ENCODE measurements at regions not wholly inside any gene's neighbourhood (a gene's known extent, or its start where the extent isn't known, plus 50 kb on each side); places are given as distances from the start of the nearest gene placed in this dataset.
A peak's percentile ranks its signal among the peaks of the same experiment; 100 is the strongest.
"Not testable (repeated sequence)": the region's sequence is repeated elsewhere in the genome, so short reads cannot be mapped to it uniquely, and the experiment has no call there.

DNA sequence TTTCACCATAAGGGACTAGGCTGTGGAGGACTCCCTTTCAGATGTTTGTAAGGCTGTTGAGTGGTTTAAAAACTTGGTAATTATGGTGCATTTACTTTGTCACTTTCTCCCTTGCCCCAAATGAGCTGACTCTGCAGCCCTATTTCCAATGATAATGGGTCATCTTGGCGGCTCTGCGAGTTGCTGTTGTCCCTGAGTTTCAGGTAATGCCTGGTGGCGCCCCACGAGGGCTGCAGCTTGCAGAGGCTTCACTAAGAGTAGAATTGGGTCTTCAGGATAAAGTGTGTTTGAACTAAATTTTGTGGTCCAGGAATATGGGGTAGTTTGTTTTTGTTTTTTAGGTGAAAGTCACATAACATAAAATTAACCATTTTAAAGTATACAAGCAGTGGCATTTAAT is 450.1 kb upstream of the CFAP20DC start:
- no peak for DNase-seq (ENCODE audit: low spot score)

DNA sequence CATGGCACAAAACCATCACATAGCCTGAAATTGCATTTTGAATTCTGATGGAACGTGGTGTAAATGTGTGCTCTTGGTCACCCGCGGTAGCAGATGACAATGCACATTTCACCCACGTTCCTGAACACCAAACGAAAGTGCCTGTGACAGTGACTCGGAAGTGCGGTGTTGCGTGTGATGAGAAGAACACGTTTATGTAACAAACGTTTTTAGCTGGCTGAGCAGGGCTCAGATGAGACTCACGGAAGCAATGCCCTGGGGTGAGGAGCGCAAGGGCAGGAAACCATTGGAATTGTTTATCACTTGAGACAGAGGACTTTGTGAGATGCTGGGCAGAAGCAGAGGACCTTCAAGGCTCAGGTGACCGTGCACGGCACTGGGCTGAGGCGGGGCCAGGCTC is 449.2 kb upstream of the CFAP20DC start:
- DNase-seq (ENCODE audit: low spot score): no peak

DNA sequence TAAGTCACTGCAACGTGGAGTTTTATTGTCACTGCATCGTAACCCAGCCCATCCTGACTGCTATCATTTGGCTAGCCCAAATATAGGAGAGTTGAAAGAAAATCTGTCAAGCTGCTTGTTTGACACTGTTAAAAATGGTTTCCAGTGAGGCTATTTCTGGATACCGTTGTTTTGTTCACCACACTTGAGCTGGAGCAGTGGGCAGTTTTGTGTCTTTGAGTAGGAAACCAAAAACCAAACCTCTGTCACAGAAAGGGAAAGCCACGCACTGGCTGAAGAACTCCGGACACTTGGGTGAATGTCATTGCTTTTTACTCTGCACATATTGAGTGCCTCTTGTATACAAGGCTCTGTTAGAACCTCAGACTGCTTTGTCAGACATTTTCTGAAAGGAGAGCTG is 446.4 kb upstream of the CFAP20DC start:
- no peak for DNase-seq (ENCODE audit: low spot score)

DNA sequence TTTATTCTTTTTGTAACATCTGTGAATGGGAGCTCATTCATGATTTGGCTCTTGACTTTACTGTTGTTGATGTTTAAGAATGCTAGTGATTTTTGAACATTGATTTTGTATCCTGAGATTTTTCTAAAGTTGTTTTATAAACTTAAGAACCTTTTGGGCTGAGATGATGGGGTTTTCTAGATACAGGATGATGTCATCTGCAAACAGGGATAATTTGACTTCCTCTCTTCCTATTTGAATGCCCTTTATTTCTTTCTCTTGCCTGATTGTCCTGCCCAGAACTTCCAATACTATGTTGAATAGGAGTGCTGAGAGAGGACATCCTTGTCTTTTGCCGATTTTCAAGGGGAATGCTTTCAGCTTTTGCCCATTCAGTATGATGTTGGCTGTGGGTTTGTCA is 445.1 kb upstream of the CFAP20DC start:
- not testable (repeated sequence) for DNase-seq (ENCODE audit: low spot score)

DNA sequence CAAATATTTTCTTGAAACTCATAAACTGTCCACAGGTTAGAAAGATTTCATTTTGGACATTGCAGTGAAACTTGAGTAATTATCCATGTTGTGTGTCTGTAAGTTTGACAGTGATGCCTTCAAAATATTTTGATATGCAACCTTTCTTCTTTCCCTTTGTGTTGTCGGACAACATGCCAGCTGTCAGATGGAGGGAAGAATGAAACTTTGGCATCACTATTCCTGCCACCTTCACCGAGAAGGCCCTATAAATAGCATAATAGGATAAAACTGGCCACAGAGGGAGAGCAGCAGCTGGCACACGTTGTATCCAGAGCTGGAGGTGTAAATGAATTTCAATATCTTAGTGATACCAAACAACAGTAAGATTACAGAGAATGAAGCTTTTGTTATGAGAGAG is 436.7 kb upstream of the CFAP20DC start:
- no peak for DNase-seq (ENCODE audit: low spot score)

DNA sequence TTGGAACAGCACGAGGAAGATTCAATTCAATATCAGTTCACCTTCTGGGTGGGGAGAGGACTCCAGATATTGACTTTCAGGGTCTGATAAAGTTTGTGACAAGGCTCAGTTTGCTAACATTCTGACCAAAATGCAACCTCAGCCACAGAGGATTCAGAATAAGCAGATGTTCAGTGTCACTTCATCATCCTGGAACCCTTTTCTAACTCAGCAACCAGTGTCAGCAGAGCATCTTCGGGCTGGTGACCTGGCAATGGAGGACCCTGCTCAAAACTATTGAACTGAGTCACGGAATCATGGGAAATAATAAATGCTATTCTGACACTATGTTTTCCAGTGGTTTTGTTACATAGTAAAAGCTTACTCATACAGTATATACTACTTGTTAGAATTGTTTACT is 433.4 kb upstream of the CFAP20DC start:
- no peak for DNase-seq (ENCODE audit: low spot score)

DNA sequence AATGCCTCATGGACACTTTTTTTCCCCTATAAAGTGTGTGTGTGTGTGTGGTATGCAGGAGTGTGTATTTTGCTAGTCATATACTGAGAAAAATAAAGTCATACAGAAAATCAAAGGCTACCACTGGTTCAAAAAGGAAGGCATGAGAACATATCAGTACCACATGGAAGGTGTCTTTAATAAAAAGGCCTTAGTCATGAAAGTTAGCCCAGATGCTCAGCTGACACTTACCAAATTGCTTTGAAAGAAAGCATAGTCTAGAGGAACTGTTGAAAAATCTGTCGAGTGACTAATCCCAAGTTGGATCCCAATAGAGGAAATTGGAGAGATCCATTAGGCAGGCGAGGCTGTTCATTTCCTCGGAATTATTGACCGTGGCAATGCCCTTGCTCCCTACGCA is 432.9 kb upstream of the CFAP20DC start:
- DNase-seq (ENCODE audit: low spot score): no peak

DNA sequence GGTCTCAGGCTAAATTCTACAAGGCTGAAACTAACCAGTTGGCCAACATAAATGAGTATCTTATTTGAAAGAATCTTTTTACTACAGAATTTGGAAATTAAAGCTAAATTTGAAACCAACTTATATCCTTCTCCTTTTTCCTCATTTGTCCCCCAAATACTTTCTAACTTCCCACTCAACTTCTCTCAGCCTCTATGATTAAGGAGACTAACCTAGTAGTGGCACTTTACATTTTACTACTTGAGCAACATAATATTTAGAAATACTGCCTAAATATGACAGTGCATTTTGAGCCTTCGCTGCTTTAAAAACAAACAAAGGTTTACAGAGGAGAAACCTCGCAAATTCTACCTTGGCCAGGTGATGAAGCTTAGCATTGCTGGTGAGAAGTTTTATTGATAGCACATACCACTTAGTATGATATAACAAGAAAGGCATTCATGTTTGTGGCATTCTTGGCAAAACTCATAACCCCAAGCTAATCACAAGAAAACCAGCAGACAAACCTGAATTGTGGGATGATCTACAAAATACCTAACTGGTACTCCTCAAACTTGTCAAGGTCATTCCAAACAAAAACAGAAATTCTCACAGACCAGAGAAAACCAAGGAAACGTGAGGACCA is 432.1 kb upstream of the CFAP20DC start:
- no peak for DNase-seq (ENCODE audit: low spot score)

DNA sequence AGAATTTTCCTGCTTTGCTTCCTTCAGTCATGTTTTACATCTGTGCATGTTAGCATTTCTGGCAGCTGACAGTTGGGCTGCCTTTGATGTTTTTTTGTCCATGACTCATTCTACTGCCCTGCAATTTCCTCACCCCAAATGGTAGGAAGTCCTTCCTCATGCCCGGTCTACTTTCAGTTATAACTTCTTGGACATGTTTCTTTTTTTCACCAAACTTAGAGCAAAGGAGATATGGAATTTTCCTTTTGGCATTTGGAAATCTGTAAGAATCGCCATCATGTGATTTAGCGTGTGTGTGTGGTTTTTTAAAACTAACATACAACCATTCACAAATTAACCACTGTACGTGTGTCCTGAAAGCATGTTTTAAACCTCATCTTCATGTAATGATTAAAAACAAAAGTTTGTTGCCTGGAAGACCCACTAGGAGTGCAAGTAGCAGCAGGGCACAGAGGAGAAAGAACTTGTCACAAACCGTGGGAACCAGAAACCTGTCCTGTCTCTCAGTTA is 430.7 kb upstream of the CFAP20DC start:
- peak; percentile 39 for DNase-seq (ENCODE audit: low spot score)

DNA sequence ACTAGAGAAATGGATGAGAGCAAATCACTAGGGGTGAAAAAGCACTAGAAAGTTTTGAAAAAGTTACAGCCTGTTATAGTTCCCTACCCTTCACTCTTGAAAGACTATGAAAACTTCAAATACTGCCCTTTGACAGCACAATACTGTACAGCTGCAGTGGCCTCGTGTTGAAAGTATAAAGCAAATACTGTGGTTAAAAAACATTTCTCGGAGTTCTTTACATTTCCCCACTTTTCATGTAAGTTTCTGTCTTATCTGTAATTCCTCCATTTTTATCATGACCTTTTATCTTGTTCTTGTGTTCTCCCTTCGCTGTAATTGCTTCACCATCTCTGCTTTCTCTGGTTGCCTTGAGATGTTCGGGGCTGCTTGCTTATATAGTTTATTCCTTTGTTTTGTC is 423.8 kb upstream of the CFAP20DC start:
- DNase-seq (ENCODE audit: low spot score): no peak

DNA sequence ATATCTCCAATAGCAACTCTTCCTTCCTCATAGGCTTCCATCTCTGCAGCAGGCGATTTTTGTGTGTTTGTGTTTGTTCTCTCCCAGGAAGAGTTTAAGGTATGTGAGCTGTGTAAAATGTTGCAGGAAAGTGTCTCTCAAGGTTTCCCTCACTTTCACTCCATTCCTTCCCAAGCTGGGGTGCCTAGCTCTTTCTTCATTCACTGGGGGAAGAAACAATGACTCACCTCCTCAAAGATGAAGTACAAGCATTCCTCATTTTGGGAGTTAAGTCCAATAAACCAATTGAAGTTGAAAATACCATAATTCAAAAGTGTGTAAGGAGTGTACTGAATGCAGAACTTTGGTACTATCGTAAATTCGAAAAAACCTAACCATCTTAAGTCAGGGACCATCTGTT is 422.7 kb upstream of the CFAP20DC start:
- DNase-seq (ENCODE audit: low spot score): no peak

DNA sequence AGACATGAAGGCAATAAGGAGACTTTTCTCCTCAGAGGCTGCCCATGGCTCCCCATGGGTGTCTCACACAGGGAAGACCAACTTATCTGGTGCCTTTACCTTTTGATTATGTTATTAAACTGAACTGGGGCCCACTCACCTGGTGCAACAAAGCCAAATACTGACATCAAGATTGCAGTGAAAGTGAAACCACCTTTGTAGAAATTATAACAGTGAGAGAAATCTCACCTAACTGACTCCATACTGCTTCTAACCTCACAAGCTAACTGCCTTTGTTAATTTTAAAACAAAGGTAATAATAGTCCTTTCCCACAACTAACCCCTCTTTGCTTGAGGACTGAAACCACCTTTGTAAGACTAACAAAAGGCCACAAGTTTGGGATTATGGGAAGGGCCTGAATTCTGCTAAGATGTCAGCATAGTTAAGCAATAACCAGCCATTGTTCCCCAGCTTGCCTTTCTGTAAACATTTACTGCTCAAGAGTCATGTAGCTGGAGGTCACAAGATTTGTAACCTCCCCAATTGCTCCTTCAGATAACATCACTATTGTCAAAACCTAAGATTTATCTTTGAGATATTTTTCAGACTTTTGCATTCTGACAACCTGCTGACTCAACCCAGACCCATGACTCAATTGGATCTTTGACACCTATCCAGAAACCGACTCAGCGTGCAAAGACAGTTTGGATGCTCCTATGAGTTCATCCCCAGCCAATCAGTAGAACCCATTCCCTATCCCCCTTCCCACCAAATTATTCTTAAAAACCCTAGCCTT is 420.3 kb upstream of the CFAP20DC start:
- no peak for DNase-seq (ENCODE audit: low spot score)

DNA sequence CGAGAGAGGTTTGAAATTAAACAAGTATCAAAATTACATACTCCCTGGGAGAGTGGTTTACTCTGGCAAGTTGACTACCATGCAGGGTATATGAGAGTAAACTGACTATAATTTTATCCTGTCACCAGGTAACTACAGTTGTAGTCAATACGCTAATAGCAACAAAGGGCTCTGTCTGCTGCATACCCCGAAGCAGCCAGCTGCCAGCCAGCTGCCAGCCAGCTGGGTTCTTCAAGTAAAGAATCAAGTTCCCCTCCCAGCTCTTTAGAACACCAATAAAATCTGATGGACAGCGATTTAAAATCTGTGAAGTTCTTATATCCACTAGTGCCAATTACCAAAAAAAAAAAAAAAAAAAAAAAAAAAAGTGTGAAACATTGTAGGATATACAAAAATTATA is 417.7 kb upstream of the CFAP20DC start:
- DNase-seq (ENCODE audit: low spot score): no peak

DNA sequence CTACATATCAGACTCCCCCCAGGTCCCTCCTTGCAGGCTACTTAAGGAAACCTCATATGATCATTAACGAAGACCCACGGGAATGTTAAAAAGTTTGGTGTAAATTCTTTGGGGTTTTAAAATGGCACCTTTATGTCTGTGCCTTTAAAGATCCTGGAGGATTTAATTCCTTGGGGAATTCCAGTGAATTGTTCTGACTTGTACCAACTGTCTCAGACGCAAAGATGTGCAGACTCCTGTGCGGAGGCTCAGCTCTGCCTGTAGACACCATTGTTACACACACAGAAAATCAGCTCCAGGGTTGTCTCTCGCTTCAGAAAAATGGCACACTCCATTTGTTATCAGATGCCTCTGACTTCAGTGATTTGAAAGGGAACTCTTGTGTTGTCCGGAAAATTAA is 414.4 kb upstream of the CFAP20DC start:
- DNase-seq (ENCODE audit: low spot score): no peak

DNA sequence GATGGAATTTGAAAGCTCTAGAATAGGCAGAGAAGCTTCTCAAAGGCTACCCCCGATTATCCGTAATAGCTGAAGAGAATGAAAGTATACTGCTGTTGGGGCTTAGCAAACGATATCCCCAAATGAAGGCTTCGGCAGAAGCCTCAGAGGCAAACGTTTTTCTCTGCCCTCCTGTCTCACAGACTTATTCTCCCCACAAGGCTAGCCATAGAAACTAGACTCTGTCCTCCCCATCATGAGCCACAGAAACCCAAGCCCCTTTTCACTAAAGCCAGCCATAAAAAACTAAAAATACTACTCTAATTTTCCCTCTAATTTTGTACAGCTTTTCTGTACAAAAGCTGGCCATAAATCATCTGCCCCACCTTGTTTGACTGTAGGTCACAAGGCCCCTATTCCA is 413.4 kb upstream of the CFAP20DC start:
- no peak for DNase-seq (ENCODE audit: low spot score)

DNA sequence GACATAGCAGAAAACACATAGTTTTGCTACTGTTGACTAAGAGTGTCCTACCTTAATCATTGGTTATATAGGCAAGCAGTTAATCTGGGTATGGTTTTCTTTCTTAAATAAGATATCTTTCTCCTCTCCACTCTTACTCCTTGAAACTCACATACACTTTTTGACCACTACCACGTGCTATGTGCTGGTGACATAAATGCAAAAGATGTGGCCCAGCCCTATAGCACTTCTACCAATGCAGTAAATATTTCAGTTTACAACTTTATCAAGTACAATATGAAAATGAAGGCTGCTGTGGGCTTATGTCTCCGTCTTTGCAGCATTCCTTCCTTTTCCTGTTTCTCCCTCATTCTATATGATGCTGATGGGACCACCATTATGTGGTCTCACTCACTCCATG is 410.2 kb upstream of the CFAP20DC start:
- no peak for DNase-seq (ENCODE audit: low spot score)

DNA sequence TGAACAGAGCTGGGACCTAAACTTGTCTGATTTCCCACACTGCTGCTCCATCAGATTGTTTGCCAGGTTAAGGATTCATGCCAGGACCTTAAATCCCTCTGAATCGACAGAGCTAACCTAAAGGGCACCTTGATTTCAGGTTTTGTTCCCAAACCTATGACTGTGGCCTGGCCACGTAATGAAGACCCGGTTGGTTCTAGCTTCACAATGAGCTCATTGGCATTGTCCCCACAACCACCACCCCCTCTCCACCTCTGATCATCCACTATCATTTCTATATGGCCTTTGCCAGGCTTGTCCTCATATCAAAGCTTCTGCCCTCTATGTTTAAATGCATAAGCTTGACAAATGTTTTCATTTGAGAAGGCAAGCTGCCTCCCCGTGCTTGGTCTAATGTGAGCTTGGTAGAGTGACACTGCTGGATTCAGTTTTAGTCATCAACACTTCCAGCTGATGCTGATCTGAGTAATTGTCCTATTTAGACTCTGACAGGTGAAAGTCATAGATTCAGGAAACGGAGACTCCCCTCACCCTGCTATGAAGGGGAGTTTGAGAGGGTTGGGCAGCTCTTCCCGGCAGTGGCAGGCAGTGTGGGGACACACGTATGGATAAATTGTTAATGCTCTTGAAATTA is 407.1 kb upstream of the CFAP20DC start:
- DNase-seq (ENCODE audit: low spot score): no peak

DNA sequence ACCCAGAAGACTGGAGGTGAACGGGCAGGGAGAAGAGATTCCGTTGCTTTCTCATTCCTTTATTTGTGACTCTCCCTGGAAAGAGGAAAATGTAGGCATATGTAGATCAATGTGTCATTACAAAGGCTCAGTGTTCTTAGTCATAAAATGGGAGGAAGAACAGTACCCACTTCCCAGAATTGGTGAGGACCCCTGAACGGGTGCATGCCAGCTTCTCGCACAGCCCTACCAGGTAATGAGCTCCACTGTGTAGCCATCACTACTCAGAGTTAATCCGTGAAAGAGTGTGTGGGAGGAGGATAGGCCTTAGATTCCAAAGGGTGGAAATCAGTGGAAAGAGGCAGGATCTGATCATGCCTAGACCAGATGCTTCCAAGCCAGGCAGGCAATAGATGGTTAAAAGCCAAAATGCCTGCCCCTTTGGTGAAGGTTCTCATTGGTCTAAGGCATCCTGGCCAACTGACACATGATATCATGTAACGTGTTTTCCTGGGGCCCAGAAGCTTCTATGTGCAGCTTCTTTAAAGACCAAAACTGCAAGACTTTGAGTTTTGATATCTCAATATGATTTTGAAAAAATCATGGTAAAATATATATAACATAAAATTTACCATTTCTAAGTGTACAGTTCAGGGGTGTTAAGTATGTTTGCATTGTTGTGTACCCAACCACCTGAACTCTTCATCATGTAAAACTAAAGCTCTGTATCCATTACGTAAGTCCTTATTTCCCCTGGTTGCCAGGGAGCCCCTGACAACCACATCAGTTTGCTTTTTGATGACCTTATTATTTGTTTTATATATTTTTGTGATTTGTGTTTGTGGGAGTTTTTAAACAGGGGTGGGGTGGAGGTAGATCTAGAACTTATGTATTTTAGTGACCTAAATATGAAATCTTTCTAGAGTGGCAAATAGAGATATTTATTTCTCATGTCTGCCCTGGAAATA is 402.2 kb upstream of the CFAP20DC start:
- no peak for DNase-seq (ENCODE audit: low spot score)

DNA sequence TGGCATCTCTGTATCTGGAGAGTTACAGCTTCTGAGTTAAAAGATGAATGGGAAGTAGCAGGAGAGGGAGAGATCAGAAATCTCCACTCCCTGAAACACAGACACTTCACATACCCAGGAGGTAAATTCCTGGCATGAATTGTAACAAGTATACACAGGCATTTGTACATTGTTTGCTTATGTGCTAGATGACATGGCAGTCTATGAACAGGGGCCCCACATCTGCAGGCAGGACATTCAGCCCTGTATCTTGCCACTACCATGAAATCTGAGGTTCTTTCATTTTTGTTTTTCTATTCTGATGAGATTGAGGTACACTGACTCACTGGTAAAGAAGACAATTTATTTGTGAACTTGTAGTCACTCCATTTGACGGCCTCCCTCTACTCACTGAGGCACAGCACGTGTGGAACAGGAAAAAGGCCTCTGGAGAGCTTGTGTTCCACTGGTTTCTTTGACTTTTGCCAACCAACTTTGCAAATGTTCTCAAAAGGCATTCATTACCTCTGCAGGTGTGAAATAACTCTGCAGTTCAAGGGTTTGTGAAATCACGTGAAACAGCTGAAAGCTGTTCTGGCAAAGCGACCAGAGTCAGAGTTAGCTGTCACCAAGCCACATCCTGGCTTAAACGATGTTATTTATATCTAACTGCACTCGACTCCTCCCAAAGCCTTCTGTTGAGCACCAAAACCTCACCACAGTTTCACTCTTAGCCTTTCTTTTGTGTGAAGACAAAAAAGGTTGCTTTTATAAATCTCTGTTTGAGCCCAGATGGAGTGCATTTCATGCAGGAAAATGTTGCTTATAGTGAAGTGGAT is 401.3 kb upstream of the CFAP20DC start:
- no peak for DNase-seq (ENCODE audit: low spot score)

DNA sequence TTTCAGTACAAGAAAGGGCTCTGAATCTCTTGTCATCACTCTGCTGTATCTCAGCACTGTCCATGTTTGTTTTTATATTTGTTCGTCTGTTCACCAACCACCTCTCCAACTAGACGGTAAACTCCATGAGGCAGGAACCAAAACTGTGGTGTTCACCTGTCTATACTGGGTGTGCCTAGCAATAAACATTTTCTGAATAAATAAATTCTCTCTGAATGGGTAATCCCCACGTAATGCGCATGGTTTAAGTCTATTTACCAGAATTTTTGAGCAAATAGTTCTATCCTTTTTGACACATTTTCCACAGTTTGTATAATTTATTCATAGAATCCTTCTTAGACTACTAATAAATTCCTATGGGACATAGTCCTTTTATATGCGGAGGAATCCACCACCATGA is 400.6 kb upstream of the CFAP20DC start:
- no peak for DNase-seq (ENCODE audit: low spot score)

DNA sequence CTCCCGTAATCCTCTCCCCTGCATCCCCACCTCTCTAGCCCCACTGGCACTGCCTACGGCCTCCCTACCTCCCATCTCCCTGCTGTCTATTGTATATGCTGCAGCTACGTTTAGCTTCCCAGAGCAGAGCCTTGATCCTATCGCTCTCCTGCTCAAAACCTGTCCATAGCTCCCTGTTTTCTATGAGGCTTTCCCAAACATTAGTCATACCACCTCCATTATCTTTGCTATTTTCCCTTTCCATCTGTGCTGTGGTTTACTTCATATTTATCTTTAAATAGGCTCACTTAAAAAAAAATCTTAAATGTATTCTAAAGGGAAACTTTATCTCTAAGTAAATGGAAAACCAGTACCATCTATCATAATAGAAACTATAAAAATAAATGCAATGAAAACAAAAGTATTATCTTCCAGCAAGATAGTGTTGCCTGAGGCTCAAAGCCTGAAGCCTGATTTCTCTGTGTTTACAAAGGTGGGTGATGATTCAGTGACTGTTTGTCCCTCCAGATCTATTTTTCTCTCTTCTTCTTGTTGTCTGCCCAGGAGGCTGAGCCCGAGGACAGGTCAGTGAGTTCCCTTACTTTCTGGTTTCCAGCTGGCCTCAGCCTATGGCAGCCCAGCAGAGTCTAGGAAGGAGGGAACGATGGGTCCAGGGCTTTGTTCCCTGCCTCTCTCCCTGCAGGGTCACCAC is 397.1 kb upstream of the CFAP20DC start:
- DNase-seq (ENCODE audit: low spot score): no peak
